GM23248 (cell line): ENCODE measurements at regions not wholly inside any gene's neighbourhood (a gene's known extent, or its start where the extent isn't known, plus 50 kb on each side); places are given as distances from the start of the nearest gene placed in this dataset.

Source experiments
- EZH2 ChIP-seq: fragments of 200-600 bp; sonication (generic); IDR thresholded peaks from 2 replicates; pipeline ENCODE4 v1.6.1; 2018; ENCODE audit warnings: antibody characterized with exemption, mild to moderate bottlenecking; ENCODE audit not compliant: insufficient read depth, poor library complexity, severe bottlenecking
- EZH2phosphoT487 ChIP-seq: fragments of 200-600 bp; sonication (generic); IDR thresholded peaks from 2 replicates; pipeline ENCODE4 v1.6.1; 2018; ENCODE audit warnings: antibody characterized with exemption, moderate library complexity, mild to moderate bottlenecking, low read depth; ENCODE audit not compliant: insufficient read depth

GRCh38 chr1:59057211-59057694 is 239.6 kb upstream of the FGGY start:
- TF ChIP-seq EZH2 (no peak), EZH2phosphoT487 (no peak)
